AG08396 (cell line): ENCODE measurements at regions not wholly inside any gene's neighbourhood (a gene's known extent, or its start where the extent isn't known, plus 50 kb on each side); places are given as distances from the start of the nearest gene placed in this dataset.
"Not testable (repeated sequence)": the region's sequence is repeated elsewhere in the genome, so short reads cannot be mapped to it uniquely, and the experiment has no call there.

Source experiments
- DNase-seq: peaks from one replicate; pipeline ENCODE4 v3.0.0; 2012; ENCODE audit warnings: low spot score, mixed read lengths

GRCh38 chr2:62654876-62655359, 50.6 kb upstream of the EHBP1 start:
- no peak for DNase-seq

- DNase-seq = no peak
Observed at GRCh38 chr2:62654423-62654791, 51.1 kb upstream of the EHBP1 start.

GRCh38 chr2:62653582-62654422, 51.7 kb upstream of the EHBP1 start:
- no peak for DNase-seq

GRCh38 chr2:62649087-62649486, 56.4 kb upstream of the EHBP1 start:
- not testable (repeated sequence) for DNase-seq

- no peak for DNase-seq
Observed at GRCh38 chr2:62643100-62643471, 62.4 kb upstream of the EHBP1 start.

GRCh38 chr2:62642429-62643099, 62.9 kb upstream of the EHBP1 start:
- DNase-seq = no peak

- DNase-seq = no peak
Observed at GRCh38 chr2:62641936-62642335, 63.6 kb upstream of the EHBP1 start.

- DNase-seq = no peak
Observed at GRCh38 chr2:62641410-62641843, 64.1 kb upstream of the EHBP1 start.

GRCh38 chr2:62631160-62632085, 74.1 kb upstream of the EHBP1 start:
- no peak for DNase-seq

GRCh38 chr2:62630206-62630605, 75.3 kb upstream of the EHBP1 start:
- not testable (repeated sequence) for DNase-seq

GRCh38 chr2:62629310-62629709, 76.2 kb upstream of the EHBP1 start:
- DNase-seq = not testable (repeated sequence)

GRCh38 chr2:62627667-62628066, 77.8 kb upstream of the EHBP1 start:
- no peak for DNase-seq

- DNase-seq = no peak
Observed at GRCh38 chr2:62624855-62625254, 80.7 kb upstream of the EHBP1 start.

- not testable (repeated sequence) for DNase-seq
Observed at GRCh38 chr2:62616486-62616885, 89.0 kb upstream of the EHBP1 start.

- no peak for DNase-seq
Observed at GRCh38 chr2:62611854-62612253, 93.7 kb upstream of the EHBP1 start.

- not testable (repeated sequence) for DNase-seq
Observed at GRCh38 chr2:62605471-62605870, 99.5 kb upstream of the TMEM17 start.

- no peak for DNase-seq
Observed at GRCh38 chr2:62604336-62604735, 98.3 kb upstream of the TMEM17 start.

GRCh38 chr2:62603154-62603712, 97.2 kb upstream of the TMEM17 start:
- DNase-seq = no peak

- DNase-seq = not testable (repeated sequence)
Observed at GRCh38 chr2:62599674-62600410, 93.8 kb upstream of the TMEM17 start.

GRCh38 chr2:62597323-62597722, 91.3 kb upstream of the TMEM17 start:
- no peak for DNase-seq
